GM23338 (cell line): ENCODE measurements at regions not wholly inside any gene's neighbourhood (a gene's known extent, or its start where the extent isn't known, plus 50 kb on each side); places are given as distances from the start of the nearest gene placed in this dataset.
"Not testable (repeated sequence)": the region's sequence is repeated elsewhere in the genome, so short reads cannot be mapped to it uniquely, and the experiment has no call there.

Source experiments
- ATAC-seq: fragments of 200-7000 bp; cut with Tn5 transposase; 3 replicates; pipeline ENCODE4 v1.9.1; 2020
- DNase-seq: peaks from one replicate; pipeline ENCODE4 v3.0.0-alpha.2; 2015; ENCODE audit warnings: low spot score
- H2AFZ ChIP-seq: fragments of 200-600 bp; sonication (generic); 2 replicates; pipeline ENCODE4 v1.8.0; 2016; ENCODE audit warnings: antibody characterized with exemption, mild to moderate bottlenecking, moderate library complexity
- H3F3A ChIP-seq: fragments of 200-600 bp; sonication (generic); replicated peaks from 2 replicates; pipeline ENCODE4 v1.8.0; 2017; ENCODE audit warnings: antibody characterized with exemption, mixed run types, low read depth
- H3K27ac ChIP-seq: fragments of 200-600 bp; sonication (generic); 2 replicates; pipeline ENCODE4 v1.6.1; 2016; ENCODE audit warnings: low read depth
- H3K27me3 ChIP-seq: fragments of 200-600 bp; sonication (generic); 2 replicates; pipeline ENCODE4 v1.8.0; 2016; ENCODE audit warnings: mild to moderate bottlenecking, mixed run types, moderate library complexity; ENCODE audit not compliant: insufficient read depth
- H3K36me3 ChIP-seq: fragments of 200-600 bp; sonication (generic); 2 replicates; pipeline ENCODE4 v1.8.0; 2016; ENCODE audit warnings: mild to moderate bottlenecking; ENCODE audit not compliant: insufficient read depth
- H3K4me1 ChIP-seq: fragments of 200-600 bp; sonication (generic); 2 replicates; pipeline ENCODE4 v1.8.0; 2016; ENCODE audit warnings: mild to moderate bottlenecking, moderate library complexity; ENCODE audit not compliant: insufficient read depth
- H3K4me2 ChIP-seq: fragments of 200-600 bp; sonication (generic); 2 replicates; pipeline ENCODE4 v1.7.1; 2017; ENCODE audit warnings: mixed run types
- H3K4me3 ChIP-seq: fragments of 200-600 bp; sonication (generic); 2 replicates; pipeline ENCODE4 v1.6.1; 2016; ENCODE audit warnings: mixed run types
- H3K79me2 ChIP-seq: fragments of 200-600 bp; sonication (generic); replicated peaks from 2 replicates; pipeline ENCODE4 v1.8.0; 2017; ENCODE audit warnings: mild to moderate bottlenecking; ENCODE audit not compliant: insufficient read depth
- H3K9me2 ChIP-seq: fragments of 200-600 bp; sonication (generic); 2 replicates; pipeline ENCODE4 v1.8.0; 2017; ENCODE audit not compliant: insufficient read depth
- H4K20me1 ChIP-seq: fragments of 200-600 bp; sonication (generic); replicated peaks from 2 replicates; pipeline ENCODE4 v1.8.0; 2017; ENCODE audit warnings: mild to moderate bottlenecking; ENCODE audit not compliant: insufficient read depth
- H3K27ac Mint-ChIP-seq: 2 replicates; pipeline ENCODE4 v1.8.0; 2020; ENCODE audit warnings: inconsistent platforms, mild to moderate bottlenecking, moderate library complexity, mixed read lengths
- H3K27me3 Mint-ChIP-seq: 3 replicates; pipeline ENCODE4 v1.8.0; 2022; ENCODE audit warnings: low read depth, mild to moderate bottlenecking, moderate library complexity, mixed read lengths, inconsistent platforms; ENCODE audit not compliant: insufficient read depth, poor library complexity
- H3K36me3 Mint-ChIP-seq: 3 replicates; pipeline ENCODE4 v1.8.0; 2021; ENCODE audit warnings: low read depth, mild to moderate bottlenecking, inconsistent platforms, moderate library complexity, mixed read lengths
- H3K4me1 Mint-ChIP-seq: 3 replicates; pipeline ENCODE4 v1.8.0; 2020; ENCODE audit warnings: mild to moderate bottlenecking, inconsistent platforms, mixed read lengths
- H3K4me3 Mint-ChIP-seq: 3 replicates; pipeline ENCODE4 v1.8.0; 2021; ENCODE audit warnings: moderate library complexity, mild to moderate bottlenecking, inconsistent platforms, mixed read lengths
- H3K9me3 Mint-ChIP-seq: 3 replicates; pipeline ENCODE4 v1.8.0; 2020; ENCODE audit warnings: moderate library complexity, mild to moderate bottlenecking, inconsistent platforms, mixed read lengths
- CREB1 ChIP-seq: fragments of 250-450 bp; sonication (Bioruptor Pico); IDR thresholded peaks from 2 replicates; pipeline ENCODE4 v1.5.0; 2020; ENCODE audit warnings: low read depth, mild to moderate bottlenecking, moderate library complexity
- EZH2 ChIP-seq: fragments of 200-600 bp; sonication (generic); IDR thresholded peaks from one replicate; pipeline ENCODE4 v1.8.0; 2017; ENCODE audit warnings: antibody characterized with exemption, mild to moderate bottlenecking, low read depth; ENCODE audit not compliant: unreplicated experiment
- EZH2phosphoT487 ChIP-seq: fragments of 200-600 bp; sonication (generic); IDR thresholded peaks from one replicate; pipeline ENCODE4 v1.8.1; 2018; ENCODE audit warnings: antibody characterized with exemption; ENCODE audit not compliant: unreplicated experiment
- POLR2AphosphoS5 ChIP-seq: IDR thresholded peaks from 2 replicates; pipeline ENCODE4 v1.6.1; 2016; ENCODE audit warnings: antibody characterized with exemption, low read depth
- ZNF114 ChIP-seq: fragments of 250-450 bp; sonication (Bioruptor Pico); IDR thresholded peaks from 2 replicates; pipeline ENCODE4 v1.5.0; 2020; ENCODE audit warnings: mild to moderate bottlenecking, moderate library complexity
- TF ChIP-seq, protein P1 (sequence below), 2 experiments: fragments of 200-600 bp in 1 of 2; sonication (generic) in 1 of 2; conservative IDR thresholded peaks; 2 replicates each; pipeline versions ENCODE4 v1.5.1 to v1.6.1; 2016 to 2017; ENCODE audit warnings: antibody characterized with exemption in 2 of 2, low read depth in 2 of 2, mild to moderate bottlenecking in 2 of 2, moderate library complexity in 1 of 2
- TF ChIP-seq, protein P2 (sequence below): IDR thresholded peaks from 2 replicates; pipeline ENCODE4 v1.6.1; 2016; ENCODE audit warnings: antibody characterized with exemption
- TF ChIP-seq, protein P3 (sequence below): IDR thresholded peaks from one replicate; pipeline ENCODE4 v1.6.1; 2018; ENCODE audit warnings: antibody characterized with exemption; ENCODE audit not compliant: unreplicated experiment

DNA sequence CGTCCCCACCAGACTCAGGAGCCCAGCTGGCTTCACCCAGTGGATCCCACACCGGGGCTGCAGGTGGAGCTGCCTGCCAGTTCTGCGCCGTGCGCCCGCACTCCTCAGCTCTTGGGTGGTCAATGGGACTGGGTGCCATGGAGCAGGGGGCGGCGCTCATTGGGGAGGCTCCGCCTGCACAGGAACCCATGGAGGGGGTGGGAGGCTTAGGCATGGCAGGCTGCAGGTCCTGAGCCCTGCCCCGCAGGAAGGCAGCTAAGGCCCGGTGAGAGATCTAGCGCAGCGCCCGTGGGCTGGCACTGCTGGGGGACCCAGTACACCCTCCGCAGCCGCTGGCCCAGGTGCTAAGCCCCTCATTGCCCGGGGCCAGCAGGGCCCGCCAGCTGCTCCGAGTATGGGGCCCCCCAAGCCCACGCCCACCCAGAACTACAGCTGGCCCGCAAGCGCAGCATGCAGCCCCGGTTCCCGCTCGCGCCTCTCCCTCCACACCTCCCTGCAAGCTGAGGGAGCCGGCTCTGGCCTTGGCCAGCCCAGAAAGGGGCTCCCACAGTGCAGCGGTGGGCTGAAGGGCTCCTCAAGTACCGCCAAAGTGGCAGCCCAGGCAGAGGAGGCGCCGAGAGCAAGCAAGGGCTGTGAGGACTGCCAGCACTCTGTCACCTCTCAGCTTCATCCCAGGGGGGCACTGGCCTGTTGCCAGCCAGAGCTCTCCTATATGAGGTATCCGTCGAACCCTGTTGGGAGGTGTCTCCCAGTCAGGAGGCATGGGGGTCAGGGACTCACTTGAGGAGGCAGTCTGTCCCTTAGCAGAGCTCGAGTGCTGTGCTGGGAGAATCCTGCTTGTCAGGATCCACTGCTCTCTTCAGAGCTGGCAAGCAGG lies 370.8 kb upstream of the CNTN3 start:
- H3K4me3 Mint-ChIP-seq, H3K27ac Mint-ChIP-seq, H3K4me3 ChIP-seq, ATAC-seq, H3K36me3 ChIP-seq, H3K4me2 ChIP-seq, H3K4me1 ChIP-seq, H3K9me2 ChIP-seq, H3K27ac ChIP-seq, DNase-seq, H4K20me1 ChIP-seq, H3K27me3 Mint-ChIP-seq, H3K79me2 ChIP-seq, H2AFZ ChIP-seq, H3K36me3 Mint-ChIP-seq, H3F3A ChIP-seq, H3K27me3 ChIP-seq: not testable (repeated sequence)
- Mint-ChIP-seq H3K9me3 (peaks cover 17% of the 10 kb centered on the region), H3K4me1 (peaks cover 15% of the 10 kb centered on the region; the same call in 2 of the 3 replicates)

DNA sequence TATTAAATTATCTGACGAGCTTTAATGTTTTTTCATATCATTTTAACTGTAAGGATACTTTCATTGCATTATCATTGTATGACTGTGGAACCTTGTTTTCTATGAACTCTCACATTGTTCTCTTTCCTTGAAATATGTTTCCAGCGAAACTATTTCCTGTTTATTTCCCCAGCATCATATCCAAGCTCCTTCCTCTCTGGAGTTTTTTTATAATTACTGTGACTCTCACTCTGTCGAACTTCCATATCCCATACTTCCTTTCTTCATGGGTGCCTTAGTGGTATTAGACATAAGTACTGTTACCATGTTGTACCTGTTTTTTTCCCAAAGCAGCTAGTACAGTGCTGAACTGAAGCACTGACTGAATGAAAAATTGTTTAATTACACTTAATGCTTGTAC lies 373.6 kb upstream of the CNTN3 start:
- no peak for DNase-seq
- no peaks in the 10 kb centered on the region for H4K20me1 ChIP-seq
- Mint-ChIP-seq H3K9me3 (peaks cover 16% of the 10 kb centered on the region), H3K27me3 (no peaks in the 10 kb centered on the region), H3K4me1 (peaks cover 5% of the 10 kb centered on the region; the same call in 1 of the 3 replicates), H3K36me3 (peaks cover 6% of the 10 kb centered on the region), H3K4me3 (no peak overlapping the region), H3K27ac (no peak overlapping the region)
- H3K4me3 ChIP-seq: no peak overlapping the region
- H3K4me1 ChIP-seq: no peaks in the 10 kb centered on the region
- H3K27ac ChIP-seq: no peak overlapping the region
- H3F3A ChIP-seq: no peaks in the 10 kb centered on the region
- no peaks in the 10 kb centered on the region for H3K27me3 ChIP-seq
- no peaks in the 10 kb centered on the region for H3K36me3 ChIP-seq
- ATAC-seq: no peak
- H3K79me2 ChIP-seq: no peaks in the 10 kb centered on the region
- TF ChIP-seq, protein P1, sequence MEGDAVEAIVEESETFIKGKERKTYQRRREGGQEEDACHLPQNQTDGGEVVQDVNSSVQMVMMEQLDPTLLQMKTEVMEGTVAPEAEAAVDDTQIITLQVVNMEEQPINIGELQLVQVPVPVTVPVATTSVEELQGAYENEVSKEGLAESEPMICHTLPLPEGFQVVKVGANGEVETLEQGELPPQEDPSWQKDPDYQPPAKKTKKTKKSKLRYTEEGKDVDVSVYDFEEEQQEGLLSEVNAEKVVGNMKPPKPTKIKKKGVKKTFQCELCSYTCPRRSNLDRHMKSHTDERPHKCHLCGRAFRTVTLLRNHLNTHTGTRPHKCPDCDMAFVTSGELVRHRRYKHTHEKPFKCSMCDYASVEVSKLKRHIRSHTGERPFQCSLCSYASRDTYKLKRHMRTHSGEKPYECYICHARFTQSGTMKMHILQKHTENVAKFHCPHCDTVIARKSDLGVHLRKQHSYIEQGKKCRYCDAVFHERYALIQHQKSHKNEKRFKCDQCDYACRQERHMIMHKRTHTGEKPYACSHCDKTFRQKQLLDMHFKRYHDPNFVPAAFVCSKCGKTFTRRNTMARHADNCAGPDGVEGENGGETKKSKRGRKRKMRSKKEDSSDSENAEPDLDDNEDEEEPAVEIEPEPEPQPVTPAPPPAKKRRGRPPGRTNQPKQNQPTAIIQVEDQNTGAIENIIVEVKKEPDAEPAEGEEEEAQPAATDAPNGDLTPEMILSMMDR (conservative IDR thresholded peaks at IDR 0.05; ENCODE audit: low read depth in 2 of 2): no peak
- TF ChIP-seq EZH2phosphoT487 (no peak), ZNF114 (CRISPR knock-in tag) (no peak), CREB1 (no peak)
- TF ChIP-seq, protein P2, sequence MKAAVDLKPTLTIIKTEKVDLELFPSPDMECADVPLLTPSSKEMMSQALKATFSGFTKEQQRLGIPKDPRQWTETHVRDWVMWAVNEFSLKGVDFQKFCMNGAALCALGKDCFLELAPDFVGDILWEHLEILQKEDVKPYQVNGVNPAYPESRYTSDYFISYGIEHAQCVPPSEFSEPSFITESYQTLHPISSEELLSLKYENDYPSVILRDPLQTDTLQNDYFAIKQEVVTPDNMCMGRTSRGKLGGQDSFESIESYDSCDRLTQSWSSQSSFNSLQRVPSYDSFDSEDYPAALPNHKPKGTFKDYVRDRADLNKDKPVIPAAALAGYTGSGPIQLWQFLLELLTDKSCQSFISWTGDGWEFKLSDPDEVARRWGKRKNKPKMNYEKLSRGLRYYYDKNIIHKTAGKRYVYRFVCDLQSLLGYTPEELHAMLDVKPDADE: no peak
- H2AFZ ChIP-seq: peak overlapping the region; percentile 28; the same call in 1 of the 2 replicates
- H3K4me2 ChIP-seq: no peak overlapping the region
- H3K9me2 ChIP-seq: no peaks in the 10 kb centered on the region

DNA sequence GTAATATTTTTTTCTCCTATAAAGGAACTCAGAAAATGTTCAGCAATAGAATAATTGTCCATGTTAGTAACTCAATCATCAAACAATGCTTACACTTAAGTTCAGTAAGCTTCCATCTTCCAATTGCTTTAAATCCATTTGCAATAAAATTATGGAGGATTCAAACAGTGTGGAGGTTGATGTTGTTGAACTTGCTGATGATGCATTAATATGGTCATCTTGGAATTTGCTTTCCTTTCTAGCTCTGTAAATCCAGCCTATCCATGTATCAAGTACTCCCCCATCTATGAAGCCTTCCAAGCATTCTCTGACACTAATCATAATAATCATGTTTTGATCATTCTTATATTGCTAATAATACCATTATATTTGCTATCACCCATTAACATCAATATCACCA lies 378.4 kb upstream of the CNTN3 start:
- H3K79me2 ChIP-seq: no peaks in the 10 kb centered on the region
- no peaks in the 10 kb centered on the region for H4K20me1 ChIP-seq
- ATAC-seq (no peak), DNase-seq (no peak)
- no peaks in the 10 kb centered on the region for H3K27me3 ChIP-seq
- H3K36me3 ChIP-seq: no peaks in the 10 kb centered on the region
- H3K9me2 ChIP-seq: no peaks in the 10 kb centered on the region
- H3K4me1 ChIP-seq: no peaks in the 10 kb centered on the region
- H3K4me3 ChIP-seq: no peak overlapping the region
- no peak overlapping the region for H2AFZ ChIP-seq
- H3K27ac ChIP-seq: no peak overlapping the region
- Mint-ChIP-seq H3K36me3 (no peaks in the 10 kb centered on the region), H3K4me3 (no peak overlapping the region), H3K27me3 (no peaks in the 10 kb centered on the region), H3K27ac (no peak overlapping the region), H3K9me3 (no peaks in the 10 kb centered on the region), H3K4me1 (no peaks in the 10 kb centered on the region)
- H3F3A ChIP-seq: no peaks in the 10 kb centered on the region
- no peak overlapping the region for H3K4me2 ChIP-seq
- TF ChIP-seq EZH2: no peak
- TF ChIP-seq POLR2AphosphoS5: no peak
- TF ChIP-seq, protein P3, sequence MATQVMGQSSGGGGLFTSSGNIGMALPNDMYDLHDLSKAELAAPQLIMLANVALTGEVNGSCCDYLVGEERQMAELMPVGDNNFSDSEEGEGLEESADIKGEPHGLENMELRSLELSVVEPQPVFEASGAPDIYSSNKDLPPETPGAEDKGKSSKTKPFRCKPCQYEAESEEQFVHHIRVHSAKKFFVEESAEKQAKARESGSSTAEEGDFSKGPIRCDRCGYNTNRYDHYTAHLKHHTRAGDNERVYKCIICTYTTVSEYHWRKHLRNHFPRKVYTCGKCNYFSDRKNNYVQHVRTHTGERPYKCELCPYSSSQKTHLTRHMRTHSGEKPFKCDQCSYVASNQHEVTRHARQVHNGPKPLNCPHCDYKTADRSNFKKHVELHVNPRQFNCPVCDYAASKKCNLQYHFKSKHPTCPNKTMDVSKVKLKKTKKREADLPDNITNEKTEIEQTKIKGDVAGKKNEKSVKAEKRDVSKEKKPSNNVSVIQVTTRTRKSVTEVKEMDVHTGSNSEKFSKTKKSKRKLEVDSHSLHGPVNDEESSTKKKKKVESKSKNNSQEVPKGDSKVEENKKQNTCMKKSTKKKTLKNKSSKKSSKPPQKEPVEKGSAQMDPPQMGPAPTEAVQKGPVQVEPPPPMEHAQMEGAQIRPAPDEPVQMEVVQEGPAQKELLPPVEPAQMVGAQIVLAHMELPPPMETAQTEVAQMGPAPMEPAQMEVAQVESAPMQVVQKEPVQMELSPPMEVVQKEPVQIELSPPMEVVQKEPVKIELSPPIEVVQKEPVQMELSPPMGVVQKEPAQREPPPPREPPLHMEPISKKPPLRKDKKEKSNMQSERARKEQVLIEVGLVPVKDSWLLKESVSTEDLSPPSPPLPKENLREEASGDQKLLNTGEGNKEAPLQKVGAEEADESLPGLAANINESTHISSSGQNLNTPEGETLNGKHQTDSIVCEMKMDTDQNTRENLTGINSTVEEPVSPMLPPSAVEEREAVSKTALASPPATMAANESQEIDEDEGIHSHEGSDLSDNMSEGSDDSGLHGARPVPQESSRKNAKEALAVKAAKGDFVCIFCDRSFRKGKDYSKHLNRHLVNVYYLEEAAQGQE: no peak
